ENCODE measurements at regions not wholly inside any gene's neighbourhood (a gene's known extent, or its start where the extent isn't known, plus 50 kb on each side); places are given as distances from the start of the nearest gene placed in this dataset.
"Not testable (repeated sequence)": the region's sequence is repeated elsewhere in the genome, so short reads cannot be mapped to it uniquely, and the experiment has no call there.

DNA sequence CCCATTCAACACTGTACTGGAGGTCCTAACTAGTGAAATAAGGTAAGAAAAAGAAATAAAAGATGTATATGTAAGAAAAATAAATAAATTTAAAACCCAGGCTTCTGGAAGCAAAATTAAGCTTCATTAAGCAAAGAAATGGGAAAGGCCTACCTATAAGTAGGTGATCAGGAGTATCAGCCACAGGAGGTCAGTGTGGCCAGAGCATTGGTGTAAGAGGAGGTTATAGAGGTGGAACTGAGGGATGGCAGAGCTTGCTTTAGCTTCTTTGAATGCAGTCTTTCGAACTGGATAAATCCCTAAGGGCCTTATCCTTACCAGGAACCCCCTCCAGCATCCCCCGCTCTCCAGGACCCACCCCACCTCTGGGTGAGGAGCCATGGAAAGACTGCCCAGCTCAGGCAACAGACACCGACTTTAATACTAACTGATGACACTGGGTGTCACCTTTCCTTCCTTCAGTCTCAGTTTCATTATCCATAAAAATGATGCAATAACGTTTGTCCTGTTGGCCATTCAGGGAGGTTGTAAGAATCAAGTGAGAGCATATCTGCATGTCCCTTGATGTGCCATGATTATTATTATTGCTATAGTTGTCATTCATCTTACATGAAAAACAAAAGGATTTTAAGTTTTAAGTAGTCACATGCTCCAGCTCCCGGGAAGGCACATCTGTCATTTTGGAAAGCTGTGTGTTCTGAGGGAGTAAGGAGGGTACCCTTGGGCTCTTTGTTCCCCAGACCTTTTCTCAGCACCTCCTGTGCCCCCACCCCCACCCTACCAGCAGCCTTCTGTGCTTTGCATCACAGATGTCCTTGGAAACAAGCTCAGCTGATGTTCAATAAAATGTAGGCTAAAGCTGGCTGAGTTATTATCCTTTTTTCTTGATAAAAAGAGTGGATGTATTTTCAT is 50.8 kb upstream of the CTNNA1 start:
- no peak for DNase-seq

GRCh38 chr5:138701678-138702077 is 51.5 kb upstream of the CTNNA1 start:
- no peak for DNase-seq

DNA sequence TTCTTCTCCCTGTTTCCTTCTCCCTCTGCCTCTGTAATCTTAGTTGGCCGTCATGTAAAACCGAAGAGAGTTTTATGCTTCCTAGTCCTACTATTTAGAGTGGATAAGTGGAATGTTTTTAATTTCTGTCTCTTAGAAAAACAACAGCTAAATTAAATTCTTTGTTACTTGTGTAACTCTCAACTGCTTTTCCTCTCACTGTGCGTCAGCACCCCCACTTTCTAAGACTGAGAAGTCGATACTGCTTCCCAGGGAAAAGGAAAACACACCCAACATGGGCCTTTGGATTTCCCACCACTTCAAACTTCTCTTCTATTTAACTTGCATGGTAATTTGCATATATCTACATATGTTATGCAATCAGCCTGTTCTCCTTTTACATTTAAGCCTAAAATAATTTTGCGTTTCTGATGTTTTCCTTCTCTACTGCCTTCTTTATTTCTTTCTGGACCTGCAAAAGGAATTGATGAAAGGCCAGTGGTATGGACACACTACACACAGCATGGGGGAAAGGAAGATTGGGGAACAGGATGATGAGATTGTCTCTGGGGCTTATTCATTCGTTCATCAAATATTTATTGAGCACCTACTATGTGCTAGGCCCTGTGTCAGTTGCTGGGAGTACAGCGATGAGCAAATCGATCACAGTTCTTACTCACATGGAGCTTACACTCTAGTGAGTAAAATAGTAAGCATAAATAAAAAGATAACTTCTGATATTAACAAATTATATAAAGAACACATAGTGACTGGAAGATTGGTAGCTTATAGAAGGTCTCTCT is 52.5 kb upstream of the CTNNA1 start:
- DNase-seq: no peak

DNA sequence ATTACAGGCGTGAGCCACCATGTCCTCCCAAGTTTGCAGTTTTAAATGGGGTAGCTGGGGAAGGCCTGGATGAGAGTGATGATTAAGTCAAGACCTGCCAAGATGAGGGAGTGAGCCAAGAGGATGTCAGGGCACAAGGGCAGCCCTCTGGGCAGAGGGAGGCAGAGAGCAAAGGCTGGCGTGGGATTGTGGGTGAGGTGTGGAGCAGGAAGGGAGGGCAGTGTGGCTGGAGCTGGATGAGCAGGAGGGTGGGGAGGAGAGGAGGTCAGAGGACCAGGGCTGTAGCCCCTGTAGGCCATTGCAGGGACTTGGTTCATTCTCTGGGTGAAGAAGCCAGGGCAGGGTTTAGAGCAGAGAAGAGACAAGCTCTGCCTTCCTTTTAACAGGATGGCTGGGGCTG is 53.7 kb upstream of the CTNNA1 start:
- no peak for DNase-seq

GRCh38 chr5:138698713-138699112 is 54.5 kb upstream of the CTNNA1 start:
- no peak for DNase-seq

DNA sequence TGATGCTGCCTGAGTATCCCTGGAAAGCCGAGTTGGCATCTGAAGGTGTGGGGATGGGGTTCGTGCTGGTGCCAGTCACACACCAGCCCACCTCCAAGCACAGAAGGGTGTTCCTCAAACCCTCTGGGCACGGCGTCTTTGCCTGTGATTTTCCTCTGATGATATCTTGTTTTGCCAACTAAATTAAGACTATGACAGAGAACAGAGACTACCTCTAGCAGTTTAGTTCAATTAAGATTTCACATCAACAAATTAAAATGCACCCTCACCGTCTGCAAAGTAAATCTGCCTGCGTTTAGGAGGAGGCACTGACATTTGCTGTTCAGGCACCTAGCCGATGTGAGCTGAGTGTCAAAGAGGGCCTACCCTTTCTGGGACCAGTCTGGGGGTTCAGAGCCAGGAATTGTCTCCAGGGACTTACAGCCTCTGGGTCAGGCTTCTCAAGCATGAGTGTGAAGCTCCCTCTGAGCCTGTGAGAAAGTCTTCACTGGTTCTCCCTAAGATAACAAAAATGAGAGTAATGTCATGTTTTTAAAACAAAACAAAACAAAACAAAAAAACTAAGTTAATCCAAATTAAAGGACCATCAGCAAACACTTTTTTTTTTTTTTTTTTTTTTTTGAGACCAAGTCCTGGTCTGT is 55.4 kb upstream of the CTNNA1 start:
- DNase-seq: no peak

GRCh38 chr5:138696501-138696900 is 56.7 kb upstream of the CTNNA1 start:
- DNase-seq: no peak

DNA sequence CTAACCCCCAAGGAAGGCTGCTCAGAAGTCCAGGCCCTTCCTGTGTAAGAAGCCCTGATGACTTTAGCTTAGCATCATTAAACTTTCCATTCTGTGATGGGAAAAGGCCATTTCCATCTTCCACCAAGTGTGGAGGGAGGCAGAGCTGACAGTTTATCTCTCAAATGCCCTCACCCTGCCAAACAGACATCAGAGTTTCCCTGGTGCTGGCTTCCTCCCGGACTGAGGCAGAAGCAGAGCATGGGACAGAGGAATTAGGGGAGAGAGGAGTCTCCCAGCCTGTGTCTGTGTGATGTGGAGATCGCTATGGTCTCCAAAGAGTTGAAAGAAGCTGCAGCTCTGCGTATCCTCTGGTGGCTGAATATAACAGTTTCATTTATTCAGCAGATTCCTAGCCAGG is 57.4 kb upstream of the CTNNA1 start:
- no peak for DNase-seq

DNA sequence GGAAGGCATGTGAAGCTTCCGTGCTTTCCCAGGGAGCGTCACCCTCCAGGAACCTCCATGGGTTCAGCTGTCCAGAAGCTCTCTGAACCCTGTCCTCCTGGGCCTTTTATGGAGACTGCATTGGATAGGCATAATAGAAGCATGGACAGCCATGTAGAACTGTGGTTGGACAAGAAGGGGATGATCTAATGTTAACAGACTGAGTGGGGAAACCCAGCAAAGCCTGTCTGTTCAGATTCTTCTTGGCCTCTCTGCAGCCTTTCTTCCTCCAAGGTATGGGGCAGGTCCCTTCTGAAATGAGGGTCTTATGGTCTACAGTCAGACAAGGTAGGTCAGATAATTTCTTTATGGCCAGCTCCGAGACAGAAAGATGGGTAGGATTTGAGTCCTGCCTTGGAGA is 59.1 kb upstream of the CTNNA1 start:
- no peak for DNase-seq

DNA sequence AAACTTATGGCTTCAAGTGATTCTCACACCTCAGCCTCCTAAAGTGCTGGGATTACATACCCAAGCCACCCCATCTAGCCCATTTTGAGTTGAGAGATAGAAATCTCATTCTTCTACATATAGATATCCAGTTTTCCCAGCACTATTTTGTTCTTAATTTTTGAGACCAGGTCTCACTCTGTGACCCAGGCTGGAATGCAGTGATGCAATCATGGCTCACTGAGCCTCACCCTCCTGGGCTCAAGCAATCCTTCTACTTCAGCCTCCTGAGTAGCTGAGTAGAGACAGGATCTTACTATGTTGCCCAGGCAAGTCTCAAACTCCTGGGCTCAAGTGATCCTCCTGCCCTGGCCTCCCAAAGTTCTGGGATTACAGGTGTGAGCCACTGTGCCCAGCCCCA is 60.9 kb upstream of the CTNNA1 start:
- DNase-seq: no peak

DNA sequence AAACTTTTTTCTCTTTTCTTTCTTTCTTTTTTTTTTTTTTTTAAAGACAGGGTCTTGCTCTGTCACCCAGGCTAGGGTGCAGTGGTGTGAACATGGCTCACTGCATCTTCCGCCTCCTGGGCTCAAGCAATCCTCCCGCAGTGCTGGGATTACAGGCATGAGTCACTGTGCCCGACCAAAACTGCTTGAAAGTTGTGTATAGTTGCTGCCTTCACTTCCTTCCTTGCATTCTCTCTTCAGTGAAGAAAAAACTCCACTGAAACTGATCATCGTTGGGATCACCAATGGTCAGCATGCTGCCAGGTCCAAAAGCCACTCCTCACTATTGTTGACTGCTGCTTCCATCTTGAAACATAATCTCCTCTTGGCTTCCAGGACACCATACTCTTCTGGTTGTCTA is 66.6 kb upstream of the CTNNA1 start:
- no peak for DNase-seq

GRCh38 chr5:138685193-138685745 is 68.0 kb upstream of the CTNNA1 start:
- DNase-seq: no peak

DNA sequence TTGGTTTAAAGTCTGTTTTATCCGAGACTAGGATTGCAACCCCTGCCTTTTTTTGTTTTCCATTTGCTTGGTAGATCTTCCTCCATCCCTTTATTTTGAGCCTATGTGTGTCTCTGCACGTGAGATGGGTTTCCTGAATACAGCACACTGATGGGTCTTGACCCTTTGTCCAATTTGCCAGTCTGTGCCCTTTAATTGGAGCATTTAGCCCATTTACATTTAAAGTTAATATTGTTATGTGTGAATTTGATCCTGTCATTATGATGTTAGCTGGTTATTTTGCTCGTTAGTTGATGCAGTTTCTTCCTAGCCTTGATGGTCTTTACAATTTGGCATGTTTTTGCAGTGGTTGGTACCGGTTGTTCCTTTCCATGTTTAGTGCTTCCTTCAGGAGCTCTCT is 70.8 kb upstream of the CTNNA1 start:
- DNase-seq: not testable (repeated sequence)

GRCh38 chr5:138678826-138679225 is 74.4 kb upstream of the CTNNA1 start:
- not testable (repeated sequence) for DNase-seq

DNA sequence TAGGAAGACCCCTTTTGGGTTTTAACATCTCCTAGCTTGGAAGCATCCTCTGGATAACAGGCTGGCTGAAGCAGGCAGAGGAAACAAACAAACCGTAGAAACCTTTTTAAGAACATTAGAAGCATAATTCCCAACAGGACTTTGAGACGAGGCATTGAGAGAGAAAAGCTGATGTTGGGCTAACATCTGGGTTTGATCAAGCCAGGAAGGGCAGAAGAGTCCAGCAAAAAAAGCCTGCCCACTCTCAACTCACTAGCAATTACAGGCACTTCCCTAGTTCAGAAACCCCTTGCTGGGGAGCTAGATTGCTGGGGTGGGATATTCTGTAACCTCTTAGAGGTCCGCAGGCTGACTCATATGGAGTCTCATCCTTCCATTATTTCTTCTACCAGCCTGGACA is 75.4 kb upstream of the CTNNA1 start:
- DNase-seq: no peak

- DNase-seq: no peak
Observed at GRCh38 chr5:138676556-138677193, 76.5 kb upstream of the CTNNA1 start.

GRCh38 chr5:138676002-138676401 is 77.2 kb upstream of the CTNNA1 start:
- no peak for DNase-seq

DNA sequence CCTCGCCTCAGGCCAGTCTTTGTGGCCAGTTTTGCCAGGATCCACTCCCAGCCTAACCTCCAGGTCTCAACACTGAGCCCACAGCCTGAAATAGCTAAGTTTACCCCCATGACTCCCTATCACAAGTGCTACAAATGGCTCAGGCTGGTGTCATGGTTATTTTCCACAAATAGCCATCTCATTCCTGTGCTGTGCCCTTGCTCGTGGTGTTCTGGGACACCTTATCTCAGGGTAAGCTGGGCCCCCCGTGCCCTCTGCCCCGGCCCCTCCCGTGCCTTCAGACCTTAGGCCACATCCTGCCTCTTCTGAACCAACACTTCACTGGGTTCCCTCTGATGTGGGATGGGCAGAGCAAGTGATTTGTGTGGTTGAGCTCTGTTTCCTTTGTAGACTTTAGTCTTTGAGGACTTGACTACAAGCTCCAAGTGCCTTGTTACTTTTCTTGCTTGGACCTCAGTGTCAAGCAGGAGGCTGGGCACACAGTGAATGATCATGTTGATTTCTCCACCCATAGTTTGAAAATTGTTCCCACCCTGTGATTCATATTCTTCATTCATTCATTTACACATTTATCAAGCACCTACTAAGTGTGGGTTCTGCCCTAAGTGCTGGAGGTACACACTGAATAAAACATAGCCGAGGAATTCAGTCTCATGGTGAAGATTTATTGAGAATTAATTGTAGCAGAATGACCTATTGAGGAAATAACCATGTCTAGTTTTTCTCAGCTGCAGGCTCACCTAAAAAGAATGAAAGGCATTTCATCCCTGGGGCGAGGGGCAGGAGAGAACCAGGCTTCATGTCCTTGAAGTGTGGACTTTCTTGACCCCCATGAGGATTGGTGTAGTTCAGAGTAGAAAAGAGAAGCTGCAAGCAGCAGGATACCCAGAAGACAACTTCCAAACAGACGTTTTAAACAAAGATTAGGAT is 84.5 kb upstream of the CTNNA1 start:
- no peak for DNase-seq

DNA sequence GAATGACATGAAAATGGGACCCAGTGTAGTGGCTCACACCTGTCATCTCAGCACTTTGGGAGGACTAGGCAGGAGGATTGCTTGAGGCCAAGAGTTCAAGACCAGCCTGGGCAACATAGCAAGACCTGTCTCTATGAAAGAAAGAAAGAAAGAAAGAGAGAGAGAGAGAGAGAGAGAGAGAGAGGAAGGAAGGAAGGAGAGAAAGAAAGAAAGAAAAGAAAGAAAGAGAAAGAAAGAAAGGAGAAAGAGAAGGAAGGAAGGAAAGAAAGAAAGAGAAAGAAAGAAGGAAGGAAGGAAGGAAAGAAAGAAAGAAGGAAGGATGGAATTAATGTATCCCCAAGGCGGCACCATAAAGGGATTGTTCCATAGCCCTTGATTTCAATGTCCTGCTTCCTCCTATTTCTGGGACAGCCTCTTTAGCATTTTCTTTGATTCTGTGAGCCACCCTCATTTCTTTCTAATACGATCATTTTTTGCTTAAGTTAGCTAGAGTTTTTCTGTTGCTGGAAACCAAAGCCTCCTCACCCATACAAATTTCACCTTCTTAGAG is 85.4 kb upstream of the CTNNA1 start:
- not testable (repeated sequence) for DNase-seq

GRCh38 chr5:138666226-138666742 is 86.9 kb upstream of the CTNNA1 start:
- no peak for DNase-seq

- no peak for DNase-seq
Observed at GRCh38 chr5:138665261-138665660, 88.0 kb upstream of the CTNNA1 start.

All from AML-193 (cell line).